ENCODE measurements at regions not wholly inside any gene's neighbourhood (a gene's known extent, or its start where the extent isn't known, plus 50 kb on each side); places are given as distances from the start of the nearest gene placed in this dataset.

- TF ChIP-seq MAX (IDR thresholded peaks at IDR 0.05) (no peak), TAF1 (IDR thresholded peaks at IDR 0.05; ENCODE audit: low read depth) (no peak), CEBPB (IDR thresholded peaks at IDR 0.05) (no peak), FOXM1 (IDR thresholded peaks at IDR 0.05; ENCODE audit: borderline replicate concordance, low read depth) (no peak), ZBTB7A (IDR thresholded peaks at IDR 0.05; ENCODE audit: low read depth) (no peak), TEAD4 (IDR thresholded peaks at IDR 0.05) (no peak), RAD21 (IDR thresholded peaks at IDR 0.05; ENCODE audit: low read depth) (no peak), REST (IDR thresholded peaks at IDR 0.05; ENCODE audit: low read depth) (no peak), CREB1 (IDR thresholded peaks at IDR 0.05; ENCODE audit: low read depth) (no peak), TCF12 (IDR thresholded peaks at IDR 0.05; ENCODE audit: low read depth) (no peak), YY1 (IDR thresholded peaks at IDR 0.05; ENCODE audit: low read depth) (no peak), EGR1 (IDR thresholded peaks at IDR 0.05) (no peak), EP300 (IDR thresholded peaks at IDR 0.05; ENCODE audit: borderline replicate concordance) (no peak), NFIC (IDR thresholded peaks at IDR 0.05) (no peak), USF1 (IDR thresholded peaks at IDR 0.05) (no peak)
Observed at GRCh38 chr10:92768104-92768503, 78.3 kb downstream of the HHEX start.

- TF ChIP-seq EP300 (IDR thresholded peaks at IDR 0.05; ENCODE audit: borderline replicate concordance) = no peak
Observed at GRCh38 chr10:92773776-92774175, 74.5 kb upstream of the EXOC6 start.

GRCh38 chr10:92778091-92778490 lies 70.2 kb upstream of the EXOC6 start:
- TF ChIP-seq CREB1 (IDR thresholded peaks at IDR 0.05; ENCODE audit: low read depth) (no peak), REST (IDR thresholded peaks at IDR 0.05; ENCODE audit: low read depth) (no peak)

- no peak for TF ChIP-seq RAD21 (IDR thresholded peaks at IDR 0.05; ENCODE audit: low read depth)
- no peak for TF ChIP-seq USF1 (IDR thresholded peaks at IDR 0.05)
- TF ChIP-seq REST (IDR thresholded peaks at IDR 0.05; ENCODE audit: low read depth) = no peak
- no peak for TF ChIP-seq EP300 (IDR thresholded peaks at IDR 0.05; ENCODE audit: borderline replicate concordance)
Observed at GRCh38 chr10:92785118-92785517, 63.2 kb upstream of the EXOC6 start.

GRCh38 chr10:92787557-92788152 lies 60.7 kb upstream of the EXOC6 start:
- TF ChIP-seq ZBTB7A (IDR thresholded peaks at IDR 0.05; ENCODE audit: low read depth) = no peak
- no peak for TF ChIP-seq NFIC (IDR thresholded peaks at IDR 0.05)
- TF ChIP-seq FOXM1 (IDR thresholded peaks at IDR 0.05; ENCODE audit: borderline replicate concordance, low read depth) = no peak
- TF ChIP-seq USF1 (IDR thresholded peaks at IDR 0.05) = no peak
- no peak for TF ChIP-seq YY1 (IDR thresholded peaks at IDR 0.05; ENCODE audit: low read depth)
- no peak for TF ChIP-seq CEBPB (IDR thresholded peaks at IDR 0.05)
- TF ChIP-seq RAD21 (IDR thresholded peaks at IDR 0.05; ENCODE audit: low read depth) = no peak
- no peak for TF ChIP-seq TCF12 (IDR thresholded peaks at IDR 0.05; ENCODE audit: low read depth)
- no peak for TF ChIP-seq TAF1 (IDR thresholded peaks at IDR 0.05; ENCODE audit: low read depth)
- TF ChIP-seq MAX (IDR thresholded peaks at IDR 0.05) = no peak
- TF ChIP-seq TEAD4 (IDR thresholded peaks at IDR 0.05) = no peak
- no peak for TF ChIP-seq EP300 (IDR thresholded peaks at IDR 0.05; ENCODE audit: borderline replicate concordance)
- TF ChIP-seq EGR1 (IDR thresholded peaks at IDR 0.05) = no peak
